K562 (cell line): ENCODE measurements at regions not wholly inside any gene's neighbourhood (a gene's known extent, or its start where the extent isn't known, plus 50 kb on each side); places are given as distances from the start of the nearest gene placed in this dataset.
A peak's percentile ranks its signal among the peaks of the same experiment; 100 is the strongest.

Source experiments
- ATAC-seq: fragments of 200-7000 bp; cut with Tn5 transposase; 3 replicates; pipeline ENCODE4 v1.9.1; 2020; ENCODE audit warnings: moderate library complexity
- BruUV-seq: library from RNA; stranded (reverse); fragments of 400-500 nt; replicated peaks from 2 replicates; lab custom pipeline; 2021; lab: Mats Ljungman, UMichigan
- CTCF ChIA-PET: fragments of 300-600 bp; formaldehyde crosslinking; extraction: SDS; loops from one replicate; lab custom pipeline; 2021; ENCODE audit warnings: low intra/inter-chr PET ratio; lab: Yijun Ruan, JAX
- POLR2A ChIA-PET: fragments of 300-600, 350-650 bp; sonication (Branson Sonifier 250); formaldehyde crosslinking; extraction: SDS; loops from one replicate; lab custom pipeline; 2021; ENCODE audit warnings: antibody characterized with exemption, inconsistent platforms; lab: Yijun Ruan, JAX
- DNase-seq, 4 experiments: peaks; one replicate each; pipeline versions ENCODE4 v3.0.0 to v3.0.0-alpha.2; 2011 to 2018; ENCODE audit warnings: low spot score in 3 of 4, mixed read lengths in 3 of 4; ENCODE audit errors: extremely low read depth in 1 of 4
- FAIRE-seq: peaks from 2 replicates; lab custom pipeline; 2011; peaks lifted over from hg19 to GRCh38; lab: Jason Lieb, UNC
- H2AFZ ChIP-seq: 2 replicates; pipeline ENCODE4 v1.6.0; 2011; ENCODE audit warnings: low read depth, low read length, control low read depth, inconsistent platforms
- H3K27ac ChIP-seq: fragments of 200-600 bp; 3 replicates; pipeline ENCODE4 v1.8.0; 2011; ENCODE audit warnings: low read depth, mild to moderate bottlenecking, control low read depth, inconsistent platforms, low read length, moderate library complexity, mixed read lengths; ENCODE audit errors: extremely low read depth
- H3K27me3 ChIP-seq, 2 experiments: fragments of 300-600 bp in 1 of 2; 2 replicates in 1 of 2; 3 replicates in 1 of 2; pipeline versions ENCODE4 v1.6.0 to v1.8.0; 2011; ENCODE audit warnings: inconsistent platforms in 2 of 2, low read length in 2 of 2, mild to moderate bottlenecking in 1 of 2, mixed read lengths in 1 of 2, moderate library complexity in 1 of 2; ENCODE audit not compliant: control insufficient read depth in 2 of 2, insufficient read depth in 2 of 2
- H3K36me3 ChIP-seq: fragments of 300-600 bp; 3 replicates; pipeline ENCODE4 v1.8.0; 2011; ENCODE audit warnings: mild to moderate bottlenecking, low read length, inconsistent platforms; ENCODE audit not compliant: control insufficient read depth, insufficient read depth
- H3K4me1 ChIP-seq, 2 experiments: fragments of 200-600 bp in 1 of 2; replicated peaks in 1 of 2; 2 replicates in 1 of 2; 3 replicates in 1 of 2; pipeline versions ENCODE4 v1.5.1 to v1.8.0; 2011; ENCODE audit warnings: inconsistent platforms in 2 of 2, low read length in 2 of 2, mild to moderate bottlenecking in 1 of 2, mixed read lengths in 1 of 2, moderate library complexity in 1 of 2; ENCODE audit not compliant: control insufficient read depth in 2 of 2, insufficient read depth in 2 of 2
- H3K4me2 ChIP-seq: 2 replicates; pipeline ENCODE4 v1.6.1; 2011; ENCODE audit warnings: low read length, control low read depth, inconsistent platforms, mixed read lengths; ENCODE audit not compliant: insufficient read depth
- H3K4me3 ChIP-seq: fragments of 200-600 bp; sonication (generic), shearing (Covaris generic); 2 replicates; pipeline ENCODE4 v1.5.1; 2016; ENCODE audit warnings: control low read depth, inconsistent platforms
- H3K79me2 ChIP-seq: fragments of 200-600 bp; 3 replicates; pipeline ENCODE4 v1.8.0; 2011; ENCODE audit warnings: low read length, inconsistent platforms; ENCODE audit not compliant: control insufficient read depth, insufficient read depth
- H3K9ac ChIP-seq, 2 experiments: 2 replicates each; pipeline versions ENCODE4 v1.6.0 to v1.6.1; 2011; ENCODE audit warnings: low read depth in 2 of 2, low read length in 2 of 2, control low read depth in 1 of 2, inconsistent platforms in 1 of 2, mild to moderate bottlenecking in 1 of 2, mixed read lengths in 1 of 2; ENCODE audit not compliant: insufficient read depth in 1 of 2
- H3K9me1 ChIP-seq: one replicate; pipeline ENCODE4 v1.6.0; 2011; ENCODE audit warnings: inconsistent platforms, mild to moderate bottlenecking, low read length, moderate library complexity; ENCODE audit not compliant: control insufficient read depth, insufficient read depth
- H3K9me3 ChIP-seq: replicated peaks from 2 replicates; pipeline ENCODE4 v1.5.1; 2011; ENCODE audit warnings: low read depth, low read length, inconsistent platforms; ENCODE audit not compliant: control insufficient read depth, insufficient read depth
- H4K20me1 ChIP-seq: replicated peaks from 2 replicates; pipeline ENCODE4 v1.6.1; 2011; ENCODE audit warnings: low read length, inconsistent platforms, mixed read lengths; ENCODE audit not compliant: control insufficient read depth, insufficient read depth
- DLX4 ChIP-seq: fragments of 250-450 bp; sonication (Bioruptor Pico); IDR thresholded peaks from 2 replicates; pipeline ENCODE4 v1.6.1; 2021; ENCODE audit warnings: mild to moderate bottlenecking
- FIP1L1 ChIP-seq: fragments of 200-400 bp; formaldehyde crosslinking; IDR thresholded peaks from 2 replicates; pipeline ENCODE4 v1.6.1; 2018; ENCODE audit warnings: mild to moderate bottlenecking, low read depth, low read length; ENCODE audit not compliant: poor library complexity, severe bottlenecking
- MAFG ChIP-seq: fragments of 450-650 bp; conservative IDR thresholded peaks from 2 replicates; pipeline ENCODE4 v1.6.1; 2016; ENCODE audit warnings: missing genetic modification characterization, missing compliant biosample characterization
- NFE2 ChIP-seq: IDR thresholded peaks from 2 replicates; pipeline ENCODE4 v1.6.1; 2014; ENCODE audit warnings: antibody characterized with exemption, low read depth
- RBM34 ChIP-seq: fragments of 200-400 bp; formaldehyde crosslinking; IDR thresholded peaks from 2 replicates; pipeline ENCODE4 v1.6.1; 2018; ENCODE audit warnings: low read length, borderline replicate concordance; ENCODE audit not compliant: insufficient read depth
- TARDBP ChIP-seq: fragments of 450-650 bp; IDR thresholded peaks from 2 replicates; pipeline ENCODE4 v1.6.1; 2016
- WGBS: fragments of 100-300 bp; shearing (Covaris generic); methylation state at CpG from one replicate; pipeline ENCODE4 v1.1.6; 2016; ENCODE audit warnings: low coverage, mixed read lengths; ENCODE audit not compliant: insufficient coverage; ENCODE audit errors: missing lambda C conversion rate; 5-methylcytosine and 5-hydroxymethylcytosine counted together
- in situ Hi-C: fragments of 300-500 bp; cut with MboI; formaldehyde crosslinking; loops from 4 replicates; pipeline ENCODE4 v1.15.0; 2018; ENCODE audit warnings: inconsistent platforms, mixed read lengths
- intact Hi-C: fragments of 100-400 bp; cut with micrococcal nuclease; formaldehyde crosslinking; loops from 2 replicates; pipeline ENCODE4 v1.14.2; 2022

- DNase-seq (no peak), ATAC-seq (no peak)
- Histone ChIP-seq H3K36me3 (peaks cover 32% of the 10 kb centered on the region; the same call in 2 of the 3 replicates), H3K9ac (no peak overlapping the region)
- intact Hi-C loops, result no loop called here
- TF ChIP-seq TARDBP (no peak), NFE2 (peak; percentile 46; the same call in 1 of the 2 replicates), MAFG (tag) (0 out of 2 replicates have a peak, but pooled peaks have one; percentile 20)
- TF ChIP-seq, all 486 proteins: peak for 2
- no peak for FAIRE-seq
- no peaks in the 10 kb centered on the region for H3K4me1 ChIP-seq
- H3K79me2 ChIP-seq, result peaks cover 60% of the 10 kb centered on the region
- CTCF ChIA-PET, result no interaction called here
- BruUV-seq, result no TSS peak
- H3K4me2 ChIP-seq, result no peak overlapping the region
- H3K9me3 ChIP-seq, result no peaks in the 10 kb centered on the region
- WGBS, result no CpG with 5 or more reads among the region's 2 CpGs
- no peaks in the 10 kb centered on the region for H3K27me3 ChIP-seq
- POLR2A ChIA-PET, result no interaction called here
- no peaks in the 10 kb centered on the region for H3K9me1 ChIP-seq
- H3K27ac ChIP-seq, result no peak overlapping the region
- H2AFZ ChIP-seq, result no peak overlapping the region
- H3K4me3 ChIP-seq, result no peak overlapping the region
- no peaks in the 10 kb centered on the region for H4K20me1 ChIP-seq
- in situ Hi-C loops, result no loop called here
Measured at GRCh38 chr18:73240899-73241298, 373.1 kb upstream of the NETO1 start.

- Histone ChIP-seq H3K9ac (no peak overlapping the region), H3K9me1 (no peaks in the 10 kb centered on the region), H3K79me2 (peaks cover 25% of the 10 kb centered on the region; the same call in 2 of the 3 replicates), H4K20me1 (no peaks in the 10 kb centered on the region), H2AFZ (no peak overlapping the region), H3K4me3 (no peak overlapping the region), H3K4me1 (no peaks in the 10 kb centered on the region), H3K4me2 (no peak overlapping the region), H3K27me3 (no peaks in the 10 kb centered on the region), H3K9me3 (no peaks in the 10 kb centered on the region)
- intact Hi-C loops, result no loop called here
- in situ Hi-C loops, result no loop called here
- FAIRE-seq, result no peak
- no TSS peak for BruUV-seq
- CTCF ChIA-PET, result no interaction called here
- ATAC-seq, result no peak
- TF ChIP-seq DLX4 (no peak), FIP1L1 (no peak), RBM34 (no peak)
- TF ChIP-seq, all 486 proteins: peak for 0
- POLR2A ChIA-PET, result no interaction called here
- Histone ChIP-seq H3K27ac (no peak overlapping the region), H3K36me3 (peaks cover 20% of the 10 kb centered on the region; the same call in 2 of the 3 replicates)
- no peak for DNase-seq
Measured at GRCh38 chr18:73235921-73236320, 368.1 kb upstream of the NETO1 start.
